Daoy (cell line): ENCODE measurements at regions not wholly inside any gene's neighbourhood (a gene's known extent, or its start where the extent isn't known, plus 50 kb on each side); places are given as distances from the start of the nearest gene placed in this dataset.

Source experiments
- DNase-seq: peaks from one replicate; pipeline ENCODE4 v3.0.0-alpha.2; 2015; ENCODE audit warnings: low read depth

DNA sequence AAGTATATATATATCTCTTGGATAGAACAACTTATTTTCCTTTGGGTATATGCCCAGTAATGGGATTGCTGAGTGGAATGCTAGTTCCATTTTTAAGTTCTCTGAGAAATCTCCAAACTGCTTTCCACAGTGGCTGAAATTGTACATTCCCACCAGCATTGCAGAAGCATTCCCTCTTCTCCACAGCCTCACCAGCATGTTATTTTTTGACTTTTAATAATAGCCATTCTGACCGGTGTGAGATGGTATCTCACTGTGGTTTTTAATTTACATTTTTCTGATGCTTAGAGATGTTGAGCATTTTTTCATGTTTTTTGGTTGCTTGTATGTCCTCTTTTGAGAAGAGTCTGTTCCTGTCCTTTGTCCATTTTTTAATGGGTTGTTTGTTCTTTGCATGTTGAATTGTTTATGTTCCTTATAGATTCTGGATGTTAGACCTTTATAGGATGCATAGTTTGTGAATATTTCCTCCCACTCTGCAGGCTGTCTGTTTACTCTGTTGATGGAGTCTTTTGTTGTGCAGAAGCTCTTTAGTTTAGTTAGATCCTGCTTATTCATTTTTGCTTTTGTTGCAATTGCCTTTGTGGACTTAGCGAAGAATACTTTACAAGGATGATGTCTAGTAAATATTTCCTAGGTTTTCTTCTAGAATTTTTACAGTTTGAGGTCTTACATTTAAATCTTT, 82.7 kb upstream of the NR2F2 start:
- no peak for DNase-seq

DNA sequence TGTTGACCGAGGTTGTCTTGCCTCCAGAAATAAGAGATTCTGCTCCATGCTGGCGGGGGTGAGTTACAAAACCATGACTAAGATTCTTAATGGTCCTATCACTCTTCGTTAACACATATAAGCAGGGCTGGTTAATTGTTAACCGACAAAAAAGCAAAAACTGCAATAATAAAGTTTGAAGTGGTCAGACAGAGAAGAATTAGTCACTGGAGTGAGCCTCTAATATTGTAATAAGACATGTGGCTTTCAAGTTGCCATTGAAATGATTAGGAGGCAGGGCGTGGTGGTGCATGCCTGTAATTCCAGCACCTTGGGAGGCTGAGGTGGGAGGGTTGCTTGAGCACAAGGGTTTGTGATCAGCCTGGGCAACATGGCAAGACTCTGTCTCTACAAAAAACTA, 78.4 kb upstream of the NR2F2 start:
- no peak for DNase-seq

DNA sequence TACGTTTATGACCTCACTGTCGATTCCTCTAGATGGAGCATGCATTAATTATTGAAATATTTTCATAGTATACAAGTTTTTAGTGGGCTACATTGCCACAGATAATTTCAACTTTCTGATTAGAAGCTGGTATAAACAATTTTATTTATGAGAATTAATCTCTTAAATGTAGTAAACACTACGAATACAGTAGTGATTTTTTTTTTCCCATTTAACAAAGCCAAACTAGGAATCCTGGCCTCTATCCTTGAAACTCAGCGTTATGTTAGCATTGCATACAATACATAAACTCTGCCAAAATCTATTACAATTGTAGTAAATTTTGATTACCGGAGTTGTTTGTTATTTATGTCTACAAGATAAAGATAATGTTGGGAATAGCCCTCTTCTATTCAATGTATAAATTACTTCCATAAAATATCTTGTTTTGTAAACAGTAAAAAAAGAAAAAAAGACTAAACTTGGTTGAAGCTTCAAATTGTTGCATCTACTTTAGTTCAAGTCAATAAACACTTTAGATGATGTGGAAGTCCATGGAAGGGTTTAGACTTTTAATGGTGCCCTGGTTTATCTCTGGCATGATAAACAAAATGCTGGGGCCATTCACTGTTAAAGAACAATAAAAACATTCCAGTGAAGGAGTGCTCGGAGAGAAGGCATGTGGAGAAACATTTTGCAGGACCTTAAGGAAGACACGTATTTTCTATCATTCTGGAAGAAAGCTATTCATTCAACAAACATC, 77.3 kb upstream of the NR2F2 start:
- DNase-seq: no peak

DNA sequence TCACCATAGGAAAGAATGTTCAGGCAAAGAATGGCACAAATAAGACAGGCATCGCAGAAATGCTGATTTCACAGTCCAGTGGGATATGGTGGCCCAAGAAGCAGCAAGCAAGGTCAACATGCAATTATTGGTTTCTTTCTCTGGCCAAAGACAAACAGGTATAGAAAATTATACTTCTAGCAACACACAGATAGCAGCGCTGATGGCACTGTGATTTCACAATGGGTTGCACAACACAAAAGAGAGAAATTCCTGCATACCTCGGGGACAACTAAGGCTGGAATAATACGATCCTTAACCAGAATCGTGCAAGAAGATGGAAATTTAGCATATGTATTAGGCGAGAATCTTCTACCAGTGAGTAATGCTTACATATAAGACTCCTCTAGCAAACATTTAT, 76.3 kb upstream of the NR2F2 start:
- no peak for DNase-seq

DNA sequence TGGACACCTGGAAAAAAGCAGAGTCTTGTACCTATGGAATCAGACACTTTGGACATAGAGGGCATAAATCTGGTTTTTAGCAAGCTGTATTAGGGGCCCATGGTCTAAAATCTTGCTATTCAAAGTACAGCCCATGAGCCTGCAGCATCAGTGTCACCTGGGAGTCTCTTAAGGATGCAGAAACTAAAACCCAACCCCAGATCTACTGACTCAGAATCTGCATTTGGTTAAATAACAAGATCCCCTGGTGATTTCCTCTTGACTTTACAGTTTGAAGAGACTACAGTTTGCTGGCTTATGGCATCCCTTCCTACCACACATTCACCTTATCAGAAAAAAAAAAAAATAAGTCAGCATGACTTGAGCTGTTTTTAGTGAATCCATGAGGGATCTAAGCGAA, 74.9 kb upstream of the NR2F2 start:
- DNase-seq: no peak

DNA sequence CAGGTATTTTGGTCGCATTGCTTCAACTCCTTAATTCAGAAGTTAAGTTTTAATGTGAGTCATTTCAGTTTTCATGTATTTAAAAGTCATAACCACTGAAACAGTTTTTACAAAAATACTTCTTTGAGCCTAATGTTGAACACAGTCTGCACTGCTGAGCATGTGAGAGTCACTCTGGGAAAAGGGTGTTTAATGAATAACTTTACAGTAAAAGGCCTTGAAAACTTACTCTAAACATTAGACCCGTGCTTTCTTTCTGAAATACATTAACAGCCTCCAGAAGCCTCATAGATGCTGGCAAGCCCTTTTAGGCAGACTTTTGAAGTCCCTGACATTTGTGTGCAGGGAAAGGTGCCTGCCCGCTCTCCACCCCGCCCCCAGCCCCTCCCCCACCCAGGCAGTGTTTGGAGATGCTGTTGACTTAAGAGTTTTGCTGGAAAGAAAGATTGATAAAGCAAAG, 68.9 kb upstream of the NR2F2 start:
- DNase-seq: no peak

DNA sequence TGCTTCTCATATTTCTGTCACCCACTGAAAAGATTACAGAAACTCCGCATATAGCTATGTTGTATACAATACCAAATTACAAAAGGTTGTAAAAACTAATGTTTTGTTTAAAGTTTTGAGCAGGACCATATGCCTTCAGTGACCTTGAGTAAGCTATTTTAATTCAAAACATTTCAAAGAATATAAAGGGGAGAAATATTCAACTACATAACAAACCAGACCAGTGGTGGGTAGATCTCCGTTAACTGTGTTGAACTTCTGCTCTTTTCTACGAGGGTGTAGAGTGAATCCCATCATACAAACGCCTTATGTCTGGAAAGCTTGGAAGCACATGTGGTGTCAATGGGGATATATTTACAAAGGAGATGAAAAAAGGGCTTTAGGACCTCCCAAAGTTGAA, 68.4 kb upstream of the NR2F2 start:
- no peak for DNase-seq

DNA sequence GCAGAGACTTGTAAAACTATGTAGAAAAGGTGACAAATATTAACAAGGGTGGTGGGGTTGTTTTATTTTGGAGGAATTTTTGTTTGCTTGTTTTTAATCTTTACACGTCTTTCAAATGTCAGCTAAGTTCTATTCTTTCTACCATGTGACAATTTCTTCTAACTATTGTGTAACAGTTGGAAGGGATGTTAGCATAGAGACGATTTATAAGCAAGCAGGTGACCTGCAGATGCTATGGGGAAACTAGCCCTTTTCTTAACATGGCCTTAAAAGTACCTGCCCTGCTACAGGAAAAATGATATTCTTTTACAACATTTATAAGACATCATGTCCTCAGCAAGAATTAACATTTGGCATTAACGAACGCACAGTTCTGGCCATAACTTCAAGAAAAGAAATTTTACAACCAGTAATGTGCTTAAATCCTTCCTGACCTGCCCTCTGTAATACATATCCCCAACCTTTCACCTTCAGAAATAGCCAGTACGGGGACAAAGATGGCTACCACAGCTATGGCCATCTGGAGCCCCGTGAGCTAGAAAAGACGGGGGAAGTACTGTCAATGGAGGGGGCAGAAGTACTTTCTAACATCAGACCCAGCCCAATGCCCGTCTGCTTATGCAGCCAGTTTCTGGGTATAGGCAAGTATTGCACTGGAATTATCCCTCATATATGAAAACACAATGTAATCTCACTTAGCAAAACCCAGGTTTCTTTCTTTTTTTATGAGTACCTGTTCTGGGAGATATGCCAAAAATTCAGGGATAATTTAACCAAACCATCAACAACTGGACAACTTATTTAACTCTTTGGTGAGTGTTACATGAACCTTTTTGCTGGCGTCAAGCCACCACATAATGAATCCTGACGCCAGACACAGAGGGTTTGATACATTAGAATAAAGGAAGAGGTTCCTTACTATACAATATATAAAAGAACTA, 67.7 kb upstream of the NR2F2 start:
- no peak for DNase-seq

DNA sequence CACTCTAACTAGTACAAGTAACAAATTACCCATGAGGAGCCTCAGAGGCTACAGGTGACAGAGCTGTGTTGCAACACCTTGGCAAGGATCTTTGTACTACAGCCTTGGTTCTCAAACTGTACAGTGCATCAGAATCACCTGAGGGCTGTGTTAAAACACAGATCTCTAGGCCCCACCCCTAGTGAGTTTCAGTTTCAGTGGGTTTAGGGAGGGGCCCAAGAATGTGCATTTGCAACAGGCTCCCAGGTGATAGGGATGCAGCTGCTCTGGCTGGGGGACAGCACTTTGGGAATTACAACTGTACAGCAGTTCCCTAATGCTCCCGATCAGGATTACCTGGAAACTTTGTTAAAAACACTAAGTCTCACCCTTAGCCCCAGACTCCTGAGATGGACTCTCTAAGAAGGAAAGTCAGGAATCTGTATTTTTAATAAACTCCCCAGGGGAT, 66.1 kb upstream of the NR2F2 start:
- DNase-seq: no peak

DNA sequence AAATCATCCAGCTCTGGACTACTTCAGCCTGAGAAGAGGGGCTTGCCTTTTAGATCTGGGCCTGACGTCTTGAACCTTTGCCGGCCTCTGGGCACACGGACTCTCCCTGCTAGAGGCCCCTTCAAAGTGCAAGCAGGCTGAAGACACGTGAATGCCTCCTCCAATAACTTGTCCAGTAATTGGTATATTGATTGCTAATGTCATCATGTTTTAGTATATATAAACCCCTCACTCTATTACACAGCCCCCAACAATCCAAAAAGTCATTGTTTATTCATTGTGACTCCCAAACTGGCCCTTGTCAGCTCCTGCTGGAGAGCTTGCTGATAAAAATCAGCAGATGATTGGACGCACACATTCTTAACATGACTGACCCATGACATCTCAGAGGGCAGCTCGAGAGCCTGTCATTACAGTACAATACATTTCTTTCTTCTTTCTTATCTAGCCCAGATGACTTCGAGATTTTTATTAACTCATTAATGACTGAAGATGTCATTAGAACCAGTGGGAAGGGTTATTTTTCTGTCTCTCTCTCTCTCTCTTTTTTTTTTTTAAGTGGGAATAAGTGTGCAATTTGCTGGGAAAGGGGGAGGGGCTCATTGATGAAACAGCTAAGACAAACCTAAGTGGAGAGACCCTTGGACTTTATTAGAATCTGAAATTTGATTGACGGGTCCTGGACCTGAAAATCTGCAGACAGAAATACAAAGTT, 65.5 kb upstream of the NR2F2 start:
- DNase-seq: no peak

DNA sequence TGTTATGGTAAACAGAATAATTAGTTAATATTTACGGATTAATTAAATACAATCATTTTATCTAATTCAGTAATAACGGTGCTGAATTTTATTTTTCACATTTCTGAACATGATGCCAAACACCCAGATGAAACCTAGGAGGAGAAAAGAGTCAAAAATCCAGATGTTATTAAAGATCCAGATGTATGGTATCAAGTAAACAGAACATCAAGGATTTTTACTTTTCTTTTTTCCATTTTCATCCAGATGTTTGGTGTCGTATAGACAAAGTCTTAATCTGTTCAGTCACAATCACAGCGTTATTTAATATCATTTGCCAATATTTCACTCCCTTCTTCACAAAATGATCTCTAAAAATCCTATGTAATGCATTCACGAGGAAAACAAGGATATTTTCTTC, 64.0 kb upstream of the NR2F2 start:
- no peak for DNase-seq

DNA sequence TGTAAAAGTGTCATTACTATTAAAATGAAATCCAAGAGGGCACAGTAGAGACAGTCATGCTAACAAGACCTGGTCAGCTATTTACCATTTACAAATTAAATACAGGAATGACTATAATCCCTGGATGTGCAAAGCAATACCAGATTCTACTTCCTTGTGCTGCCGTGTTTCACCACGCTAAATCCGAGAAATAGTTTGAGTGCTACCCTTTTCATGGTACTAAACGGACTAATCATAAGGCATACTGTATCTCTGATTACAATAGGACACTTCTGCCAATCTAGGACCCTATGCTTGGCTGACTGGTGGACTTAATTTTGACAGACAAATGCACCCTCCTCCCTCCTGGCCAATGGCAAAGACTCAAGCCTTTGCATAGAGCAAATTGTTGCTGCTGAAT, 63.0 kb upstream of the NR2F2 start:
- no peak for DNase-seq

DNA sequence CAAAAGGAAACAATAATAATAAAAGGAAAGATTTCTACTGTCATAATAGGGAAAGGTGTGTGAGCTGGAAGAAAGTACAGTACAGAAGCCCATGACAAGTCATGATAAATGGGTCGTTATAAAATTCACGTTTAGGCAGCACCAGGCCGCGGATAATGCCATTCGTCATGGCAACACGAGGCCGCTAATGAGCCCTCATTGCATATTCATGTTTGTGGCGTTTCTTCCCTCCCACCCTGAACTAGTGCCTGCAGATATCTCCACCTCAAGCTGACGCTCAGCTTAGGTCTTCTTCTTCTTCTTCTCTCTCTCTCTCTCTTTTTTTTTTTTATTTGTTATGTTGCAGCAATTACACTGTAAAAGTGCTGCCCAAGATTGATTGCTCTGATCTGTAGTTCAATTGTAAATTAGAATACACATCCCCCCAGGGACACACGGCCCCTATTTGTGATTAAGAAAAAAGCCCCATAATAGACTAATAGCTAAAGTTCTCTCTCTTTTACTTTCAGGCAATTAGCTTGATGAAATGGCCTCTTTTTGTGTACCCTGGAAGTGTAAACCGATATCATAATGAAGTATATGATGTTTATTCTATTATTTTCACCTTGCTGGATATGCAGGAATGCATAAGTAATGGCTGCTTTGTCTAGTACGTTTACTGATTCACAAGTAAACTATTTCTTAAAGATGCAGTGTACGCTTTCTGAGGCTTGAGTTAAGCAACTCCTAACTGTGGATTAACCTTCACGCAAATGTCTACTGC, 61.9 kb upstream of the NR2F2 start:
- no peak for DNase-seq

DNA sequence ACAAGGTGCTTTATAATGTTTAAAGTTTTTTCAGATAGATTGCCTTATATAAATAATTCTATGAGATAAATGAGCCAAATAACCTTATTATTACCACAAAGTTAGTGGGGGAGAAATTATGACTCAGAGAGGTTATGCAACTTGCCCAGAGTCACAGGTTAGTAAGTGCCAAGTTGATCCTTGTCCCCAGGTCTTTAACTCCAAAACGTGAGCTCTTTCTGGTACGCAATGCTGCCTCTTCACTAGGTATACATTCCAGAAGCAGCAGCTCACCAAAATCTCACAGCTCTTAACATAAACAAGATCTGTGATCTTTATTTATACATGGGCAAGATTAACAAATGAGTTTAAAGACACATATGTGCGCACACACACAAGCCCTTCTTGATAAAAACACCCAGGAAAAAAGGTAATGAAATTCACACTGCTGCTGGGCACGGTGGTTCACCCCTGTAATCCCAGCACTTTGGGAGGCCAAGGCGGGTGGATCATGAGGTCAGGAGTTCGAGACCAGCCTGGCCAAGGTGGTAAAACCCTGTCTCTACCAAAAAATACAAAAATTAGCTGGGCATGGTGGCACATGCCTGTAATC, 59.8 kb upstream of the NR2F2 start:
- DNase-seq: peak; percentile 54

DNA sequence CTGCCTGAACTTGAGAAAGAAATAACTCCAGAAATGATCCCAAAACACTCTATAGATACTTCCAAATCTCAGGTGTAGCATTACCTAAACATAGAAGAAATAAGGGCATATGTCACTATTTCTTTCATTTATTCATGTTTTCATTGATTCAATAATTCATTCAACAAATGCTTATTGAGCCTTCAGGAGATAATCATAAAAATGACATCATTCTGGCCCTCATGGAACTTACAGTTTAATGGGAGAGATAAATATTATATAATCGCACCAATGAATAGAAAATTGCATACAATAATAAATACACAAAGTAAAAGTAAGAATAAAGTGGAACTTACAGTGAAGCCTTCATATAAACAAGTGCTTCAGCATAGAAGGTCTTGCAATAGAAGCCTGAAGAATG, 58.1 kb upstream of the NR2F2 start:
- DNase-seq: no peak

DNA sequence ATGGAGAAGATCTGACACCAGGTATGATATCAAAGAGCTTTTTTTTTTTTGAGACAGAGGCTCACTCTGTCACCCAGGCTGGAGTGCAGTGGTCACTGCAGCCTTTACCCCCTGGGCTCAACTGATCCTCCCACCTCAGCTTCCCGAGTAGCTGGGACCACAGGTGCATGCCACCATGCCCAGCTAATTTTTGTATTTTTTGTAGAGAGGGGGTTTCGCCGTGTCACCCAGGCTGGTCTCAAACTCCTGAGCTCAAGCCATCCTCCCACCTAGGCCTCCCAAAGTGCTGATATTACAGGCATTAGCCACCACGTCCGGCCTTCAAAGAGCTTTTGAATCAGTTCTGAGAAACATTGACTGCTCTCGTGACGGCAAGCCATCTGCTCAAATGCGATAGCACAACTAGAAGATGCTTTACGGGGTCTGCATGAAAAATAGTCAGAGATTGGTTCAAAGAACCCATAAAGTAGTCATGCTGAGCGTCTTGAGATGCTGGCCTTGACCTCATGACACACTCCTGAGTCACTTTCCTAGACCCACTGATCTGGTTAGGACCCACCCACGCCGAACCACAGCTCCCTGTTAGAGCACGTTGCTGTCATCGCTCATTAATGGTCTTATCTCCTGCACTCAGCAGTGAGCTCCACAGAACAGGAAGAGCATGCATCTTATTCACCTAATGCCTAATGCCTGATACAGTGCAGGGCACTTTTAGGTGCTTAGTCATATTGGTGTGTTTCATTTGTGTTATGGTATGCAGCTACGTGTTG, 57.0 kb upstream of the NR2F2 start:
- peak; percentile 99 for DNase-seq

DNA sequence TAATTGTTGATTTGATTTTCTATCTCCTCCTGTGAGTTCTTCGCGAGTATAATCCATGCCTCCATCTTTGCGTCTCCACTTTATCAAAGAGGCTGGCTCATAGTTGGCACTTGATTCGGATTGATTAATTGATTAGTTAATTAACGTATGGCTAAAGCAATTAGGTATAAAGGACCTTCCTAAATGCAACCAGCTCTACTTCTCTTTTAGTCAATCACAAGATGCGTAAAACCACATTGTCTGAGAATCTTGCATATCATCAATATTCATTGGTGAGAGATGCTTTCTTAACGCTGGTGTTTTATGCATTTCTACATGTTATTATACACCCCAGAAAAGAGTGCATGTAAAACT, 56.4 kb upstream of the NR2F2 start:
- no peak for DNase-seq

DNA sequence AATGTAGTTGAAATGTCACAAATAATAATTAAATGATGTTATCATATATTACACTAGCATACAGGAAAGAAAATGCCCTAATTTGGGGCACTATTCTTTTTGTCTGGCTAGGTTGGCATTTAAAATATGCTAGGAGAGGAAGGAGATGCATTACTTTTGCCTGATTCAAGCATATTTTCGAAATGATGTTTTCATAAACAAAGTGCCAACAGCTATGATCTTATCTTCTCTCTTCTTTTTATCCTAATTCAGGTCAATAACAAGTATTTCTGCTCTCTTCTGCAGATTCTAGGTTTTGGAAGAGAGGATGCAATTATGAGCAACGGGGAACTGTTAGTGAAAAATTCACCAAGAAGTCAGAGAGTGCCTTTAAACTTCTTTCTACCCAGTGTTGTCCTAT, 55.8 kb upstream of the NR2F2 start:
- no peak for DNase-seq

DNA sequence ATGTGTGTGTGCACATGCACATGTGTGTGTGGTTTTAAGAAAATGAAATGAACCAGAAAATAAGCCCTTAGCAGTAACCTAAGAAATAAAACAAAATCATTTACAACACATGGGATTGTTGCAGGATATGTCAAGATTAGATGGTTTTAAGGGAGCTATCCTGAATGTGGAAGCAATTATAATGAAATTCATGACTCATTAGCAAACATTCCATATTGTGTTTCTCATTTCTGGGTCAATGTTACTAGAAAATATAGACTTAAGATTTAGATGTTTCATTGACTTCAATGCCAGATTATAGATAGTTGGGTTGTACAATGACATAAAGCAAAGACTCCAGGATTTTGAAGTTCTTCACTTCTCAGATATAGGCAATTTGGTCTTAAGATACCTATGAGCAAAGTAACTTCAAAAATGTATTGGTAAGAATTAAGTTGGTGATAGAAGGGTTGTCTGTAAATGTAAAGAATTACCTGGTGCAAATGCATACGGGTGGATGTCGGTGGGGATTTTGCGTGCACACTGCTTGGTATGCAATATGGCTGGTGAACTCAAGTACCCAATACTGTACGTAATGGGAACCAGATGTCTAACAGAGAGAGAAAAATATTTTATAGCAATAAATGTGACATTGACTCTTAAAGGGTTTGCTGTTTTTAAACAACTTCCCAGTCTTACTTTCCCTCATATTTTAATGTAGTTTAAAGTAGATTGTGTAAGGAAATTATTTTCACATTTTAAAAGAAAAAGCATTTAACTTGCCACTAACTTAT, 53.9 kb upstream of the NR2F2 start:
- no peak for DNase-seq
